Upper lobe of left lung (tissue), 6 donors: ENCODE measurements at regions not wholly inside any gene's neighbourhood (a gene's known extent, or its start where the extent isn't known, plus 50 kb on each side); places are given as distances from the start of the nearest gene placed in this dataset.
"Not testable (repeated sequence)": the region's sequence is repeated elsewhere in the genome, so short reads cannot be mapped to it uniquely, and the experiment has no call there.

Experiments
- ATAC-seq, 2 donors: fragments of 200-7000 bp; cut with Tn5 transposase; one replicate each; pipeline ENCODE4 v1.9.1; 2022; ENCODE audit warnings: mild to moderate bottlenecking in 2 of 2, moderate library complexity in 2 of 2; ENCODE audit not compliant: low FRiP score in 2 of 2
- DNase-seq, 2 donors: peaks; one replicate each; pipeline ENCODE4 v3.0.0-alpha.2; 2019 to 2020
- H3K27ac ChIP-seq, 4 donors: fragments of 200-600 bp; sonication (generic); one replicate each; pipeline ENCODE4 v1.5.1; 2016 to 2019
- H3K27me3 ChIP-seq, 4 donors: fragments of 200-600 bp; sonication (generic); one replicate each; pipeline ENCODE4 v1.5.1; 2017 to 2019
- H3K36me3 ChIP-seq, 4 donors: fragments of 200-600 bp; sonication (generic); one replicate each; pipeline ENCODE4 v1.5.1; 2016 to 2019
- H3K4me1 ChIP-seq, 4 donors: fragments of 200-600 bp; sonication (generic); one replicate each; pipeline ENCODE4 v1.5.1; 2018 to 2019
- H3K4me3 ChIP-seq, 4 donors: fragments of 200-600 bp; sonication (generic); one replicate each; pipeline ENCODE4 v1.5.1; 2017 to 2019; ENCODE audit warnings: mild to moderate bottlenecking in 2 of 4, moderate library complexity in 1 of 4
- H3K9me3 ChIP-seq, 4 donors: fragments of 200-600 bp; sonication (generic); one replicate each; pipeline ENCODE4 v1.5.1; 2018 to 2019
- EP300 ChIP-seq, 4 donors: sonication (generic); formaldehyde crosslinking; IDR thresholded peaks; one replicate each; pipeline ENCODE4 v1.5.1; 2017; ENCODE audit warnings: antibody characterized with exemption in 4 of 4, control low read depth in 2 of 4
- POLR2A ChIP-seq, 4 donors: fragments of 450-650 bp; IDR thresholded peaks; one replicate each; pipeline ENCODE4 v1.5.1; 2016 to 2017; ENCODE audit warnings: antibody characterized with exemption in 4 of 4, mild to moderate bottlenecking in 2 of 4
- POLR2AphosphoS5 ChIP-seq, 2 donors: sonication (generic); formaldehyde crosslinking; IDR thresholded peaks; one replicate each; pipeline ENCODE4 v1.5.1; 2017; ENCODE audit warnings: antibody characterized with exemption in 2 of 2
- WGBS, 2 donors: methylation state at CpG; one replicate each; pipeline ENCODE4 v1.1.5; 2017 to 2018; 5-methylcytosine and 5-hydroxymethylcytosine counted together
- TF ChIP-seq, protein P1 (sequence below), 6 experiments: fragments of 450-650 bp in 4 of 6; fragments of 200-600 bp in 2 of 6; sonication (generic) in 2 of 6; IDR thresholded peaks; one replicate each; pipeline ENCODE4 v1.5.1; 2016 to 2019; ENCODE audit warnings: antibody characterized with exemption in 6 of 6
- donor health status: DM: no; HTN: no; CAD: no; lungs with moderate emphysema.
- donor health status: DM: no; HTN: yes; CAD: no; lungs with severe emphysema.

GRCh38 chr2:90209806-90210205, 1518.3 kb downstream of the RPIA start:
- TF ChIP-seq, protein P1, sequence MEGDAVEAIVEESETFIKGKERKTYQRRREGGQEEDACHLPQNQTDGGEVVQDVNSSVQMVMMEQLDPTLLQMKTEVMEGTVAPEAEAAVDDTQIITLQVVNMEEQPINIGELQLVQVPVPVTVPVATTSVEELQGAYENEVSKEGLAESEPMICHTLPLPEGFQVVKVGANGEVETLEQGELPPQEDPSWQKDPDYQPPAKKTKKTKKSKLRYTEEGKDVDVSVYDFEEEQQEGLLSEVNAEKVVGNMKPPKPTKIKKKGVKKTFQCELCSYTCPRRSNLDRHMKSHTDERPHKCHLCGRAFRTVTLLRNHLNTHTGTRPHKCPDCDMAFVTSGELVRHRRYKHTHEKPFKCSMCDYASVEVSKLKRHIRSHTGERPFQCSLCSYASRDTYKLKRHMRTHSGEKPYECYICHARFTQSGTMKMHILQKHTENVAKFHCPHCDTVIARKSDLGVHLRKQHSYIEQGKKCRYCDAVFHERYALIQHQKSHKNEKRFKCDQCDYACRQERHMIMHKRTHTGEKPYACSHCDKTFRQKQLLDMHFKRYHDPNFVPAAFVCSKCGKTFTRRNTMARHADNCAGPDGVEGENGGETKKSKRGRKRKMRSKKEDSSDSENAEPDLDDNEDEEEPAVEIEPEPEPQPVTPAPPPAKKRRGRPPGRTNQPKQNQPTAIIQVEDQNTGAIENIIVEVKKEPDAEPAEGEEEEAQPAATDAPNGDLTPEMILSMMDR (IDR thresholded peaks at IDR 0.05) = no peak
- TF ChIP-seq POLR2AphosphoS5 (IDR thresholded peaks at IDR 0.05) (no peak), EP300 (IDR thresholded peaks at IDR 0.05) (no peak), POLR2A (IDR thresholded peaks at IDR 0.05) (no peak)
- 72 to 82% methylated on average over 4 of the region's 4 CpGs for WGBS, 2 donors
- H3K4me1 ChIP-seq = no peaks in the 10 kb centered on the region

GRCh38 chr2:90215880-90216279, 1524.4 kb downstream of the RPIA start:
- not testable (repeated sequence) for H3K9me3 ChIP-seq, H3K27ac ChIP-seq, H3K4me3 ChIP-seq, ATAC-seq, H3K4me1 ChIP-seq, H3K36me3 ChIP-seq, DNase-seq, H3K27me3 ChIP-seq
- WGBS, 2 donors = 72% methylated on average over 2 of the region's 2 CpGs

More at GRCh38 chr2:90209806-90210205, 1518.3 kb downstream of the RPIA start:
- DNase-seq (peak in 1 of 2 donors; percentile 26), ATAC-seq (no peak)
- Histone ChIP-seq H3K4me3 (no peak overlapping the region), H3K9me3 (no peaks in the 10 kb centered on the region), H3K27me3 (no peaks in the 10 kb centered on the region), H3K36me3 (no peaks in the 10 kb centered on the region), H3K27ac (no peak overlapping the region)

- not testable (repeated sequence) for H3K36me3 ChIP-seq, H3K4me1 ChIP-seq, H3K9me3 ChIP-seq, H3K27ac ChIP-seq, ATAC-seq, H3K27me3 ChIP-seq, H3K4me3 ChIP-seq, DNase-seq
- WGBS, 2 donors = 40 to 45% methylated on average over 1 of the region's 1 CpG
These were observed 1525.3 kb downstream of the RPIA start for GRCh38 chr2:90216801-90217200.

DNA sequence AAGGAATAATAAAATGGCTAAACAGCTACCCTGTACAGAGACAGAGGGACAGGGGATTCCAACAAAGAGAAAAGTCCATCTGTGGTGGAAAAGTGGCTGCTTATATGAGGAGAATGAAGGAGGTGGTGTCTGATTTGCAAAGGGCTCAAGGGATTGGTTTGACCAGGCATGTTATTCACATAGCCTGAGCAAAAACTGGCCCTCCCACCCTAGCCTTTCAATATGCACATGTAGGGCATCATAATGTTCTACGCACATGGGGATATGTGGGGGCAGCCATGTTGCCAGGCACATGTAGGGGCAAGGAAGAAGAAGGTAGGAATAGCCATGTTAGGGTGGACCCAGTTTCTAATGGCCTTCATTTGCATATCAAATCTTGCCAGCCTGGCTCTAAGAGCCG, 1527.1 kb downstream of the RPIA start:
- not testable (repeated sequence) for H3K36me3 ChIP-seq, H3K4me1 ChIP-seq, H3K9me3 ChIP-seq, H3K27ac ChIP-seq, H3K4me3 ChIP-seq, DNase-seq, ATAC-seq, H3K27me3 ChIP-seq
- WGBS, 2 donors = 89 to 94% methylated on average over 1 of the region's 2 CpGs

GRCh38 chr2:90220623-90221299, 1529.3 kb downstream of the RPIA start:
- not testable (repeated sequence) for H3K4me1 ChIP-seq, DNase-seq, H3K9me3 ChIP-seq, H3K27ac ChIP-seq, H3K36me3 ChIP-seq, H3K27me3 ChIP-seq, ATAC-seq, H3K4me3 ChIP-seq
- WGBS, 2 donors = 75 to 89% methylated on average over 2 of the region's 2 CpGs

DNA sequence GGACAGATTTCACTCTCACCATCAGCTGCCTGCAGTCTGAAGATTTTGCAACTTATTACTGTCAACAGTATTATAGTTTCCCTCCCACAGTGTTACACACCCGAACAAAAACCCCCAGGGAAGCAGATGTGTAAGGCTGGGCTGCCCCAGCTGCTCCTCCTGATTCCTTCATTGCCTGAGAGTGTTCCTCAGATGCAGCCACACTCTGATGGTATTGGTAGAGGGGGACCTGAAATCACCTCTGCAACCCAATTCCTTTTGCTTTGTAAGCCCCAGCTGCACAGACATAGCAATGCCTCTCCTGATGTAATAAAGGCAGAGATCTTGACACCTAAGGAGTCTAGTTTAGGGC, 1529.8 kb downstream of the RPIA start:
- Histone ChIP-seq H3K9me3 (no peaks in the 10 kb centered on the region), H3K27ac (no peak overlapping the region), H3K36me3 (no peaks in the 10 kb centered on the region), H3K4me3 (no peak overlapping the region), H3K27me3 (no peaks in the 10 kb centered on the region), H3K4me1 (no peaks in the 10 kb centered on the region)
- TF ChIP-seq POLR2AphosphoS5 (IDR thresholded peaks at IDR 0.05) = no peak
- TF ChIP-seq, protein P1 (IDR thresholded peaks at IDR 0.05) = no peak
- TF ChIP-seq POLR2A (IDR thresholded peaks at IDR 0.05) = no peak
- TF ChIP-seq EP300 (IDR thresholded peaks at IDR 0.05) = no peak
- no peak for ATAC-seq
- WGBS, 2 donors = 38 to 55% methylated on average over 1 of the region's 1 CpG
- no peak for DNase-seq

DNA sequence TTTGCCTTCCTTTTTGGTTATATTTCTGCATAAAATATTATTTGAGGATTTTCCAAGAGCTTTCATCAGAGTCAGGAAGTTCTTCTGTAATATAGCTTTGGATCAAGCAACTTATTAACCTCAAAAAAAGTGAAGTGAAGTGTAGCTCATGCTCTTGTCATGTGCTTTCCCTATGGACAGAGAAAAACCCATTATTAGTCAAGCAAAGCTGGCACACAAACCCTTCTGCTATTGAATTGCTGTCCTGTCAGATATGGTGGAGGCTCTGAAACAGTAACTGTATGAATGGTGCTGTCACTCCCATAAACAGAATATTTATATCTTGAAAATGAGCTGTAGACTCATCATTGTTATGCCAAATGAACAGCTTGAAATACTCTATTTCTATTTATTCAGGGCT, 1533.3 kb downstream of the RPIA start:
- H3K4me1 ChIP-seq, DNase-seq, H3K4me3 ChIP-seq, ATAC-seq, H3K27ac ChIP-seq, H3K36me3 ChIP-seq, H3K9me3 ChIP-seq, H3K27me3 ChIP-seq: not testable (repeated sequence)

DNA sequence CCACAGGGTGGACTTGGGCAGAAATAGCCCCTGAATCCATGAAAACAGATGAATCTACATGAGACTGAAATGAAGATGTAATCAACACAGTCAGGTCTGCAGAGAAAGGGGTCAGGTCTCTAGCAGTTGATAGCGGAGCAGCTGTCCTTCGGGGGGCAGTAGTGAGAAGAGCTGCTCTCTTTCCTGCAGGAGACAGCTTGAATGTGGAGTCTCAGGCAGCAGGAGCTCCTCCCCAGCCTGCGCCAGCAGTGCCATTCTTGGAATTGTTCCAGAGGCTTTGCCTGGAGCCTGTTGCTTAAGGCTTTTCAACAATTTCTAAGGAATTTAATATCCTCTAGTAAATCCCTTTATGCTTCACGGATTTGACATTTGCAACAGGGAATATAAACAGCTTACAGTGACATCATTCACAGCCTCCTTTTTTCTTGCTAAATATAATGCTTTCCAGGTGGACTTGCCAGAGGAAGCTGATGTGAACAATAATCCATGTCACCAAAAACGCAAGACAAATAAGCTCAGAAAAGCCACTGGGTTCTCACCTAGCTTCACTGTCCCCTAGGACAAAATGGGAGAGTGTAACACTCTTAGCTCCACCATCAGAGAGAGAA, 1535.1 kb downstream of the RPIA start:
- not testable (repeated sequence) for H3K4me1 ChIP-seq, H3K9me3 ChIP-seq, H3K36me3 ChIP-seq, H3K4me3 ChIP-seq, H3K27ac ChIP-seq, ATAC-seq, H3K27me3 ChIP-seq, DNase-seq
- WGBS, 2 donors = 34 to 47% methylated on average over 5 of the region's 5 CpGs

DNA sequence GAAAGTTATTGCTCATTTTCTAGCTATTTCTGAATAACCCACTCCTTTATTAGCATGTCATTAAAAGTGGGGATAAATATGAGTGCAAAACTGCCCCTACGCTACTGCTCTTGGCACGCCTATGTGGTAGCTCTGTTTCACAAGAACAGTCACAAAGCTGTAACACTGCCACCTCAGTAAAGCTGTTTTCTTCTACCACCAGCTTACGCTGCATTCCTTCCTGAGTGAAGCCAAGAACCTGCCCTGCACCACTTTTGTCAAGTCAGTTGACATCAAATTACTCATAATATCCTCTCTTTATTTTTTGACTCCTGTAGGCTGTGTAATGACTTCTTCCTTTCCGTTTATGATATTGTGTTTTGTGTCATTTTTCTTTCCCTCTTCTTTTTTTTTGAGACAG, 1539.7 kb downstream of the RPIA start:
- not testable (repeated sequence) for H3K9me3 ChIP-seq, DNase-seq, H3K27me3 ChIP-seq, H3K4me3 ChIP-seq, H3K27ac ChIP-seq, H3K36me3 ChIP-seq, H3K4me1 ChIP-seq, ATAC-seq
- 87 to 88% methylated on average over 4 of the region's 4 CpGs for WGBS, 2 donors

GRCh38 chr2:90235452-90235851, 1544.0 kb downstream of the RPIA start:
- not testable (repeated sequence) for H3K36me3 ChIP-seq, DNase-seq, H3K27me3 ChIP-seq, H3K4me1 ChIP-seq, H3K27ac ChIP-seq, ATAC-seq, H3K4me3 ChIP-seq, H3K9me3 ChIP-seq
- 38 to 44% methylated on average over 1 of the region's 1 CpG for WGBS, 2 donors
